Omental fat pad (tissue), 3 donors: ENCODE measurements at regions not wholly inside any gene's neighbourhood (a gene's known extent, or its start where the extent isn't known, plus 50 kb on each side); places are given as distances from the start of the nearest gene placed in this dataset.

Source experiments
- ATAC-seq: fragments of 150-250 bp; one replicate; pipeline ENCODE4 v1.9.1; 2016; ENCODE audit warnings: mild to moderate bottlenecking, moderate library complexity; ENCODE audit not compliant: low FRiP score
- DNase-seq: peaks from one replicate; pipeline ENCODE4 v3.0.0-alpha.2; 2019; ENCODE audit warnings: low spot score
- TF ChIP-seq, protein P1 (sequence below), 3 donors: fragments of 450-650 bp; IDR thresholded peaks; one replicate each; pipeline ENCODE4 v1.5.1; 2016 to 2017; ENCODE audit warnings: antibody characterized with exemption in 3 of 3, mild to moderate bottlenecking in 3 of 3, moderate library complexity in 2 of 3

GRCh38 chr17:62902531-62903220 is 63.4 kb upstream of the TANC2 start:
- TF ChIP-seq, protein P1, sequence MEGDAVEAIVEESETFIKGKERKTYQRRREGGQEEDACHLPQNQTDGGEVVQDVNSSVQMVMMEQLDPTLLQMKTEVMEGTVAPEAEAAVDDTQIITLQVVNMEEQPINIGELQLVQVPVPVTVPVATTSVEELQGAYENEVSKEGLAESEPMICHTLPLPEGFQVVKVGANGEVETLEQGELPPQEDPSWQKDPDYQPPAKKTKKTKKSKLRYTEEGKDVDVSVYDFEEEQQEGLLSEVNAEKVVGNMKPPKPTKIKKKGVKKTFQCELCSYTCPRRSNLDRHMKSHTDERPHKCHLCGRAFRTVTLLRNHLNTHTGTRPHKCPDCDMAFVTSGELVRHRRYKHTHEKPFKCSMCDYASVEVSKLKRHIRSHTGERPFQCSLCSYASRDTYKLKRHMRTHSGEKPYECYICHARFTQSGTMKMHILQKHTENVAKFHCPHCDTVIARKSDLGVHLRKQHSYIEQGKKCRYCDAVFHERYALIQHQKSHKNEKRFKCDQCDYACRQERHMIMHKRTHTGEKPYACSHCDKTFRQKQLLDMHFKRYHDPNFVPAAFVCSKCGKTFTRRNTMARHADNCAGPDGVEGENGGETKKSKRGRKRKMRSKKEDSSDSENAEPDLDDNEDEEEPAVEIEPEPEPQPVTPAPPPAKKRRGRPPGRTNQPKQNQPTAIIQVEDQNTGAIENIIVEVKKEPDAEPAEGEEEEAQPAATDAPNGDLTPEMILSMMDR (IDR thresholded peaks at IDR 0.05): no peak
- no peak for ATAC-seq
- no peak for DNase-seq

- ATAC-seq: no peak
- TF ChIP-seq, protein P1 (IDR thresholded peaks at IDR 0.05): no peak
- no peak for DNase-seq
These were observed 64.5 kb upstream of the TANC2 start for GRCh38 chr17:62901544-62901943.

GRCh38 chr17:62900096-62900495 is 65.9 kb upstream of the TANC2 start:
- TF ChIP-seq, protein P1 (IDR thresholded peaks at IDR 0.05): no peak
- DNase-seq (no peak), ATAC-seq (no peak)

DNA sequence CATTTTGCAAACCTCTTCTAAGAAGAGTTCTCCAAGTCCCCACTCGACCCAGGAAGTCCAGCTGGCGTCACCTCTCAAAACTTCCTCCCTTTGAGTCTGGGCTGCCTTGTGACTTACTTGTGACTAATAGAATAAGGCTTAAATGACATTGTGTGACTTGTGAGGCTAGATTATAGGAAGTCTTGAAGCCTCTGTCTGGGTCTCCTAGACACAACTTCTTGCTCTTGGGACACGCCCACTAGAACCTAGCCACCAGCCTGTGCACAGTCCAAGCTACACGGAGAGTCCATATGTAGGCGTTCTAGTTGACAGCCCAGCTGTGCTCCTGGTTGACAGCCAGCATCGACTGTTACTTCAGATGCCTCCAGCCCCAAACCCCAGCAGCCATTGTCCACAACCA is 66.7 kb upstream of the TANC2 start:
- ATAC-seq (no peak), DNase-seq (no peak)
- TF ChIP-seq, protein P1 (IDR thresholded peaks at IDR 0.05): no peak

- DNase-seq: no peak
- TF ChIP-seq, protein P1 (IDR thresholded peaks at IDR 0.05): no peak
- peak; percentile 29 for ATAC-seq
These were observed 67.7 kb upstream of the TANC2 start for GRCh38 chr17:62898239-62898864.

DNA sequence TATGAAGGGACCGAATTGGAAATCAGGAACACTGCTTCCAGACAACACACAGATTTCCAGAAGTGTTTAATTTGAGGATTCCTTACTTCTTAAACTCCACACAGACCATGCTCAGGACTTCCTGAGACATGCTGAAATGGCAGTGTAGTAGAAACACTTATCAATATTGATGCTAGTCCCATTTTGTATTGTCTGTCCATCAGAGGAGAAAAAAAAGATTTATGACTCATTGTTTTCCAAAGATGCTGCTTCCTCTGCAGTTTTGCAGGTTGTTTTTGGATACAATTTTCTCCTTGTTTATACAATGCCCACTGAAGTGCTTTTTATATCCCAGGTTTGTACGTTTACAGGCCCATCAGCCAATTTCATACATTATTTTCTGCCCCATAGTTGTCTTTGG is 68.3 kb upstream of the TANC2 start:
- TF ChIP-seq, protein P1 (IDR thresholded peaks at IDR 0.05): no peak
- no peak for DNase-seq
- no peak for ATAC-seq
